Subcutaneous abdominal adipose tissue (tissue), 5 donors: ENCODE measurements at regions not wholly inside any gene's neighbourhood (a gene's known extent, or its start where the extent isn't known, plus 50 kb on each side); places are given as distances from the start of the nearest gene placed in this dataset.

Experiments
- H3K27ac ChIP-seq: one replicate; pipeline ENCODE4 v1.7.0; 2013; ENCODE audit warnings: low read depth, mild to moderate bottlenecking, inconsistent platforms, low read length, moderate library complexity
- H3K27me3 ChIP-seq, 5 donors: one replicate each; pipeline ENCODE4 v1.7.0; 2013; ENCODE audit warnings: low read length in 5 of 5, inconsistent platforms in 1 of 5; ENCODE audit not compliant: control insufficient read depth in 5 of 5, insufficient read depth in 4 of 5
- H3K36me3 ChIP-seq, 5 donors: one replicate each; pipeline ENCODE4 v1.7.0; 2013; ENCODE audit warnings: low read length in 5 of 5; ENCODE audit not compliant: control insufficient read depth in 5 of 5, insufficient read depth in 5 of 5
- H3K4me1 ChIP-seq, 5 donors: one replicate each; pipeline ENCODE4 v1.7.0; 2013; ENCODE audit warnings: low read length in 5 of 5, mild to moderate bottlenecking in 3 of 5, moderate library complexity in 1 of 5; ENCODE audit not compliant: control insufficient read depth in 5 of 5, insufficient read depth in 5 of 5
- H3K4me3 ChIP-seq, 5 donors: one replicate each; pipeline ENCODE4 v1.7.0; 2013; ENCODE audit warnings: low read length in 5 of 5, low read depth in 1 of 5
- H3K9ac ChIP-seq, 5 donors: one replicate each; pipeline ENCODE4 v1.7.0; 2013; ENCODE audit warnings: low read length in 5 of 5, mild to moderate bottlenecking in 4 of 5, moderate library complexity in 3 of 5
- H3K9me3 ChIP-seq, 5 donors: one replicate each; pipeline ENCODE4 v1.7.0; 2013; ENCODE audit warnings: low read length in 5 of 5; ENCODE audit not compliant: control insufficient read depth in 5 of 5
- donor health status: healthy.
- donor health status: healthy.
- donor health status: healthy.
- donor health status: healthy.
- donor health status: healthy.

GRCh38 chr2:160694631-160695030, 201.0 kb upstream of the RBMS1 start:
- Histone ChIP-seq H3K4me3 (no peak overlapping the region), H3K27ac (no peak overlapping the region), H3K27me3 (no peaks in the 10 kb centered on the region), H3K9me3 (no peaks in the 10 kb centered on the region), H3K36me3 (no peaks in the 10 kb centered on the region), H3K4me1 (no peaks in the 10 kb centered on the region), H3K9ac (no peak overlapping the region)

- Histone ChIP-seq H3K27me3 (no peaks in the 10 kb centered on the region), H3K9ac (no peak overlapping the region), H3K36me3 (no peaks in the 10 kb centered on the region), H3K9me3 (no peaks in the 10 kb centered on the region), H3K27ac (no peak overlapping the region), H3K4me1 (no peaks in the 10 kb centered on the region), H3K4me3 (no peak overlapping the region)
These were observed 201.9 kb upstream of the RBMS1 start for GRCh38 chr2:160695402-160696086.

DNA sequence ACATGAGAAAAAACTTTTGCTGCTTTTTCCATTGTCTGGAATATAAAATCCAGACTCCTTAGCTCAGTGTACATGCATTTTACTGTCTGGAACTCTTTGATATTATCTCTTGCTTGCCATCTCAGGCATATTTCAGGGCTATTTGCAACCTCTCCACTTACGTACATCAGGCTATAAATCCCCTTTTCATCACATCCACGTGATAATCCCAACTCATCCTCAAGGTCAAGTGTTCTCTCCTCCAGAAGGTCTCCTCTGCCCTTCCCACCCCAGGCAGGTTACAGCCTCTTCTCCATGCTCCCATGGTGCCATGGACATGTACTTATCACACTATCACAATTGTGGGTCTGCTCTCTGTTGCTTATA, 202.5 kb upstream of the RBMS1 start:
- H3K9ac ChIP-seq, result no peak overlapping the region
- H3K36me3 ChIP-seq, result no peaks in the 10 kb centered on the region
- H3K4me1 ChIP-seq, result no peaks in the 10 kb centered on the region
- no peak overlapping the region for H3K4me3 ChIP-seq
- no peaks in the 10 kb centered on the region for H3K9me3 ChIP-seq
- no peak overlapping the region for H3K27ac ChIP-seq
- H3K27me3 ChIP-seq, result no peaks in the 10 kb centered on the region

DNA sequence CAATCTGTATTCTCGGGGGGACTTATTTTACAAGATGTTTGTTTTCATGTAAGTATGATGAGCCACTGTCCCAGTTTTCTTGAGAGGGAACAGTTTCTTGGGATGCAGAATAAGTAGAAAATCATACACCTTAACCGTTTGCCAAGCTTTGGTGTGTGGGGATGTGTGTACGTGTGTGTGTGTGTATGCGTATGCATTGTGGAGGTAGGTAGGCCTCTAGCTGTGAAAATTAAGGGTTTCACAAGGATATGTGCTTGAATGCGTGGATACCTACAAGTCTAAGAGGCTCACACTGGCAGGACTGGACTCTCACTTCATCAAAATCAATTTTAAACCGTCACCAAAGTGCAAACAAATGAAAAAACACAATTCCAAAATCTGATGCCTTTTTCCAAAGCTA, 204.2 kb upstream of the RBMS1 start:
- Histone ChIP-seq H3K36me3 (no peaks in the 10 kb centered on the region), H3K27me3 (no peaks in the 10 kb centered on the region), H3K4me3 (no peak overlapping the region), H3K9me3 (no peaks in the 10 kb centered on the region), H3K9ac (no peak overlapping the region), H3K4me1 (no peaks in the 10 kb centered on the region), H3K27ac (no peak overlapping the region)

GRCh38 chr2:160700021-160700814, 206.6 kb upstream of the RBMS1 start:
- H3K9ac ChIP-seq, result no peak overlapping the region
- H3K27ac ChIP-seq, result no peak overlapping the region
- no peak overlapping the region for H3K4me3 ChIP-seq
- no peaks in the 10 kb centered on the region for H3K27me3 ChIP-seq
- no peaks in the 10 kb centered on the region for H3K9me3 ChIP-seq
- H3K36me3 ChIP-seq, result no peaks in the 10 kb centered on the region
- H3K4me1 ChIP-seq, result peaks cover 0 to 11% (median 1%) of the 10 kb centered on the region in 5 donors

DNA sequence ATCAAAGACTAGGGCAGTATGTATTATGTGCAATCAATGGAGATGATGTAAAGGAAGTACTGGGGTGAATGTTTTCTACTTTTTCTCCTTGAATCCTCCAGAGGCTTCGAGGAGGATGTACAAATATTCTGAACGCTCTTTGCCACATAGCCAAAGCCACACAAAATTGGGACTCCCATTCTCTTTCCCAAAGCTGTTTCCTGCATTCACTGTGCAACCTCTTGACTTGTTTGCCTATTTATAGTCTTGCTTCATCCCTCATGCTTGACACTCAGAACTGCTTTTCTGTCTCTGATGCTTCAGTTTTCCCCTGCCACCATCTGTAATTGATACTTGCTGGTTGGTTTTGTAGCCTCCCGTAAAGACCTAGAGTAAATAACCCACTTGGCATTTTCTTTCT, 208.2 kb upstream of the RBMS1 start:
- Histone ChIP-seq H3K4me1 (peaks cover 0 to 11% (median 1%) of the 10 kb centered on the region in 5 donors), H3K27ac (no peak overlapping the region), H3K36me3 (no peaks in the 10 kb centered on the region), H3K9me3 (no peaks in the 10 kb centered on the region), H3K9ac (no peak overlapping the region), H3K4me3 (no peak overlapping the region), H3K27me3 (no peaks in the 10 kb centered on the region)

- Histone ChIP-seq H3K36me3 (no peaks in the 10 kb centered on the region), H3K4me1 (peaks cover 0 to 11% (median 1%) of the 10 kb centered on the region in 5 donors), H3K9me3 (no peaks in the 10 kb centered on the region), H3K27me3 (no peaks in the 10 kb centered on the region), H3K4me3 (no peak overlapping the region), H3K9ac (no peak overlapping the region), H3K27ac (no peak overlapping the region)
These were observed 209.1 kb upstream of the RBMS1 start for GRCh38 chr2:160702754-160703153.

GRCh38 chr2:160703648-160704585, 210.3 kb upstream of the RBMS1 start:
- Histone ChIP-seq H3K9me3 (peaks cover 0 to 3% (median 0%) of the 10 kb centered on the region in 5 donors), H3K27ac (no peak overlapping the region), H3K4me1 (peaks cover 0 to 11% (median 1%) of the 10 kb centered on the region in 5 donors), H3K9ac (no peak overlapping the region), H3K36me3 (no peaks in the 10 kb centered on the region), H3K27me3 (no peaks in the 10 kb centered on the region), H3K4me3 (no peak overlapping the region)

- Histone ChIP-seq H3K36me3 (no peaks in the 10 kb centered on the region), H3K27me3 (no peaks in the 10 kb centered on the region), H3K4me1 (no peaks in the 10 kb centered on the region), H3K27ac (no peak overlapping the region), H3K9me3 (no peaks in the 10 kb centered on the region), H3K9ac (no peak overlapping the region), H3K4me3 (no peak overlapping the region)
These were observed 221.8 kb upstream of the RBMS1 start for GRCh38 chr2:160715428-160715827.

DNA sequence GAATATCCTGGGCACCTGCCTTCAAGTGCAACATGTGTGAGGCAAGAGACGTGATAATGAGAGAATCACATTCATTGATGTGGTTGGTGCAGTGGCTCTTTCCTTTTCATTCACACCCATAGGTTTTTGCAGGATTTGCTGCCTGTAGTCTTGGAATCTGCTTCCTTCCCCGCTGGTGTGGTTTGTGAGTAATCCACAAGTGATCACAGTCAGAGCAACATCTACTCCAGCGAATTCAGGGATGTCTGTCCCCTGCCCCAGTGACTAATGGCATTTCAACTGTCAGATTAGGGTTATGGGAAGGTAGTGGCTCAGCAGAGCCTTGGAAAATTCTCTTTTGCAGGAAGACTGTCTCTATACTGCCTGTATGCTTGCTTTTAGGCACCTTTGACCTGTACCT, 225.5 kb upstream of the RBMS1 start:
- Histone ChIP-seq H3K9ac (no peak overlapping the region), H3K36me3 (no peaks in the 10 kb centered on the region), H3K27me3 (no peaks in the 10 kb centered on the region)

More for the DNA sequence above, 225.5 kb upstream of the RBMS1 start:
- no peaks in the 10 kb centered on the region for H3K9me3 ChIP-seq
- no peak overlapping the region for H3K4me3 ChIP-seq
- no peaks in the 10 kb centered on the region for H3K4me1 ChIP-seq
- H3K27ac ChIP-seq, result no peak overlapping the region
